BJ (cell line): ENCODE measurements at regions not wholly inside any gene's neighbourhood (a gene's known extent, or its start where the extent isn't known, plus 50 kb on each side); places are given as distances from the start of the nearest gene placed in this dataset.

Experiments used
- CTCF ChIA-PET: fragments of 350-600 bp; formaldehyde crosslinking; extraction: SDS; loops from one replicate; lab custom pipeline; 2021; ENCODE audit warnings: antibody characterized with exemption, inconsistent platforms; lab: Yijun Ruan, JAX
- POLR2A ChIA-PET: fragments of 300-600 bp; sonication (Branson Sonifier 250); formaldehyde crosslinking; extraction: SDS; loops from one replicate; lab custom pipeline; 2021; ENCODE audit warnings: antibody characterized with exemption; lab: Charles Lee
- DNase-seq: peaks from one replicate; pipeline ENCODE4 v3.0.0-alpha.2; 2011; ENCODE audit warnings: low read depth
- H3K27me3 ChIP-seq: 2 replicates; pipeline ENCODE4 v1.6.0; 2011; ENCODE audit warnings: low read length; ENCODE audit not compliant: control insufficient read depth, insufficient read depth
- H3K36me3 ChIP-seq: 2 replicates; pipeline ENCODE4 v1.5.1; 2011; ENCODE audit warnings: low read length; ENCODE audit not compliant: control insufficient read depth, insufficient read depth
- H3K4me3 ChIP-seq: 2 replicates; pipeline ENCODE4 v1.5.1; 2011; ENCODE audit warnings: low read depth, mild to moderate bottlenecking, control low read depth, low read length
- TF ChIP-seq, protein P1 (sequence below): IDR thresholded peaks from 2 replicates; pipeline ENCODE4 v1.5.1; 2011; ENCODE audit warnings: low read depth, mild to moderate bottlenecking, control low read depth, inconsistent platforms, low read length, moderate library complexity; ENCODE audit not compliant: insufficient read depth

DNA sequence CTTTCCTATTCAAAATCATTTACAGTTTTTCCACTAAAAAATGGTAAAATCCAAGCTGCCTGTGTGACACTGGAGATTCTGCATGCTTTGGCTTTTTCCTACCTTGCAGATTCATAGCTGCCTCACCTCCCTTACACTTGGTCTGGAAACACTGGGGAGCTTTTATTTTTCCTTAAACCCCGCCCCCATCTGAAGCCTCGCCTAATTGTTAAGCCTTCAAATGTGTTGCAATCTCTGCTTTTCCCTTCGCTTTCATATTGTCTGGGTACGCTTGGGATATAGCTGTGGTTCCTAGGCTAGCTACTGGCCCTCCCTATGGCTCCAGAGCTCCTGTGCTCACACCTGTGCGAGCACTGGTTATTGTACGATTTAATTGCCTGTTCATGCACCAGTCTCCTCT, 942.4 kb upstream of the GYPC start:
- H3K4me3 ChIP-seq = no peak overlapping the region
- TF ChIP-seq, protein P1, sequence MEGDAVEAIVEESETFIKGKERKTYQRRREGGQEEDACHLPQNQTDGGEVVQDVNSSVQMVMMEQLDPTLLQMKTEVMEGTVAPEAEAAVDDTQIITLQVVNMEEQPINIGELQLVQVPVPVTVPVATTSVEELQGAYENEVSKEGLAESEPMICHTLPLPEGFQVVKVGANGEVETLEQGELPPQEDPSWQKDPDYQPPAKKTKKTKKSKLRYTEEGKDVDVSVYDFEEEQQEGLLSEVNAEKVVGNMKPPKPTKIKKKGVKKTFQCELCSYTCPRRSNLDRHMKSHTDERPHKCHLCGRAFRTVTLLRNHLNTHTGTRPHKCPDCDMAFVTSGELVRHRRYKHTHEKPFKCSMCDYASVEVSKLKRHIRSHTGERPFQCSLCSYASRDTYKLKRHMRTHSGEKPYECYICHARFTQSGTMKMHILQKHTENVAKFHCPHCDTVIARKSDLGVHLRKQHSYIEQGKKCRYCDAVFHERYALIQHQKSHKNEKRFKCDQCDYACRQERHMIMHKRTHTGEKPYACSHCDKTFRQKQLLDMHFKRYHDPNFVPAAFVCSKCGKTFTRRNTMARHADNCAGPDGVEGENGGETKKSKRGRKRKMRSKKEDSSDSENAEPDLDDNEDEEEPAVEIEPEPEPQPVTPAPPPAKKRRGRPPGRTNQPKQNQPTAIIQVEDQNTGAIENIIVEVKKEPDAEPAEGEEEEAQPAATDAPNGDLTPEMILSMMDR = no peak
- CTCF ChIA-PET = no interaction called here
- POLR2A ChIA-PET = no interaction called here
- no peak for DNase-seq
- no peaks in the 10 kb centered on the region for H3K27me3 ChIP-seq
- H3K36me3 ChIP-seq = no peaks in the 10 kb centered on the region

GRCh38 chr2:125721072-125721721, 934.8 kb upstream of the GYPC start:
- Histone ChIP-seq H3K27me3 (no peaks in the 10 kb centered on the region), H3K4me3 (no peak overlapping the region), H3K36me3 (no peaks in the 10 kb centered on the region)
- CTCF ChIA-PET = no interaction called here
- POLR2A ChIA-PET = no interaction called here
- DNase-seq = no peak
- TF ChIP-seq, protein P1 = no peak

DNA sequence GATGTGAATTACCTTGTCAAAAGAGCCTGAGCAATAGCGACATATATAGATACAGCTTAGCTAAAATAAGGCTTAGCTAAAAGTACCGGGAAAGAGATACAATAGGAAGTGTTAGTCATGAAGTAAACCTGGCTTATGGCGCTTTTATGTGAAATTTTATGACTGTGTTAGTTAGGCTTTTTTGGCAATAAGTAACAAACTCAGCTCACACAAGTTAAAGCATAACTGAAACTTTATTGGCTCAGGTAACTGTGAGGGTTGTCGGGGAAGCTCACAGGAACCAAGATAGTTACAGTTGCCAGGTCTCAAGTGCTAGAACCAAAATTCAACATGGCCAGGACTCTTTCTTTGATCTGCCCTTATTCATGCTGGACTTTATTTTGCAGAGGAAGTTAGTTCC, 925.0 kb upstream of the GYPC start:
- Histone ChIP-seq H3K27me3 (no peaks in the 10 kb centered on the region), H3K4me3 (no peak overlapping the region), H3K36me3 (no peaks in the 10 kb centered on the region)
- CTCF ChIA-PET = no interaction called here
- TF ChIP-seq, protein P1 = no peak
- POLR2A ChIA-PET = no interaction called here
- no peak for DNase-seq

DNA sequence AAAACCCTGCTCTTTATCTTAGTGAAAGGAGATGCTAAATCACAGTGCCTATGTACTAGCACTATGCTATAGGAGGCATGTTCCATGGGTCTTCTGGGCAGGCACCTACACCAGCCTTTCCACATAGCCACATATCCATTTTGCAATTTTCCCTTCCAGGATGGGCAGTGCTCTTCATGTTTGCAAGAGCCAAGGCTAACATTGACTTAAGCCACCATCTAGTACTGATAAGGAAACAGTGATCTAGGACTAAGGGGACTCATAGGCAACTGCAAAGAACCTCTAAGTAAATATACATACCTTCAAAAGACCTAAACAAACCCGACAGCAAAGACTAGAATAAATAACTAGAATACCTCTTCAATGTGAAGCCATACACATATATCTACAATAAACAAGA, 919.7 kb upstream of the GYPC start:
- Histone ChIP-seq H3K27me3 (no peaks in the 10 kb centered on the region), H3K4me3 (no peak overlapping the region), H3K36me3 (no peaks in the 10 kb centered on the region)
- no peak for DNase-seq
- CTCF ChIA-PET = no interaction called here
- TF ChIP-seq, protein P1 = no peak
- POLR2A ChIA-PET = no interaction called here

- TF ChIP-seq, protein P1 = no peak
- Histone ChIP-seq H3K4me3 (no peak overlapping the region), H3K27me3 (no peaks in the 10 kb centered on the region), H3K36me3 (no peaks in the 10 kb centered on the region)
- ChIA-PET POLR2A (no interaction called here), CTCF (no interaction called here)
- no peak for DNase-seq
Measured at GRCh38 chr2:125745514-125745913, 910.4 kb upstream of the GYPC start.
